ENCODE measurements at regions not wholly inside any gene's neighbourhood (a gene's known extent, or its start where the extent isn't known, plus 50 kb on each side); places are given as distances from the start of the nearest gene placed in this dataset.

- TF ChIP-seq ZNF614 (CRISPR knock-in tag; IDR thresholded peaks at IDR 0.05; ENCODE audit: borderline replicate concordance) (no peak), CBFB (CRISPR knock-in tag; IDR thresholded peaks at IDR 0.05) (no peak), POLR2A (IDR thresholded peaks at IDR 0.05; ENCODE audit: insufficient read depth in 1 of 2, low read depth in 2 of 2, low read length in 2 of 2) (no peak), ZNF780A (CRISPR knock-in tag; IDR thresholded peaks at IDR 0.05) (no peak), SIN3A (IDR thresholded peaks at IDR 0.05; ENCODE audit: borderline replicate concordance, low read depth, low read length) (no peak), LCORL (IDR thresholded peaks at IDR 0.05) (no peak), LCORL (CRISPR knock-in tag; IDR thresholded peaks at IDR 0.05) (no peak), TP53 (CRISPR knock-in tag; conservative IDR thresholded peaks at IDR 0.05) (no peak)
- TF ChIP-seq, protein P1, sequence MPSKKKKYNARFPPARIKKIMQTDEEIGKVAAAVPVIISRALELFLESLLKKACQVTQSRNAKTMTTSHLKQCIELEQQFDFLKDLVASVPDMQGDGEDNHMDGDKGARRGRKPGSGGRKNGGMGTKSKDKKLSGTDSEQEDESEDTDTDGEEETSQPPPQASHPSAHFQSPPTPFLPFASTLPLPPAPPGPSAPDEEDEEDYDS (CRISPR knock-in tag; IDR thresholded peaks at IDR 0.05) = no peak
- TF ChIP-seq, protein P2, sequence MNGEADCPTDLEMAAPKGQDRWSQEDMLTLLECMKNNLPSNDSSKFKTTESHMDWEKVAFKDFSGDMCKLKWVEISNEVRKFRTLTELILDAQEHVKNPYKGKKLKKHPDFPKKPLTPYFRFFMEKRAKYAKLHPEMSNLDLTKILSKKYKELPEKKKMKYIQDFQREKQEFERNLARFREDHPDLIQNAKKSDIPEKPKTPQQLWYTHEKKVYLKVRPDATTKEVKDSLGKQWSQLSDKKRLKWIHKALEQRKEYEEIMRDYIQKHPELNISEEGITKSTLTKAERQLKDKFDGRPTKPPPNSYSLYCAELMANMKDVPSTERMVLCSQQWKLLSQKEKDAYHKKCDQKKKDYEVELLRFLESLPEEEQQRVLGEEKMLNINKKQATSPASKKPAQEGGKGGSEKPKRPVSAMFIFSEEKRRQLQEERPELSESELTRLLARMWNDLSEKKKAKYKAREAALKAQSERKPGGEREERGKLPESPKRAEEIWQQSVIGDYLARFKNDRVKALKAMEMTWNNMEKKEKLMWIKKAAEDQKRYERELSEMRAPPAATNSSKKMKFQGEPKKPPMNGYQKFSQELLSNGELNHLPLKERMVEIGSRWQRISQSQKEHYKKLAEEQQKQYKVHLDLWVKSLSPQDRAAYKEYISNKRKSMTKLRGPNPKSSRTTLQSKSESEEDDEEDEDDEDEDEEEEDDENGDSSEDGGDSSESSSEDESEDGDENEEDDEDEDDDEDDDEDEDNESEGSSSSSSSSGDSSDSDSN (CRISPR knock-in tag; IDR thresholded peaks at IDR 0.05) = no peak
- TF ChIP-seq, protein P3, sequence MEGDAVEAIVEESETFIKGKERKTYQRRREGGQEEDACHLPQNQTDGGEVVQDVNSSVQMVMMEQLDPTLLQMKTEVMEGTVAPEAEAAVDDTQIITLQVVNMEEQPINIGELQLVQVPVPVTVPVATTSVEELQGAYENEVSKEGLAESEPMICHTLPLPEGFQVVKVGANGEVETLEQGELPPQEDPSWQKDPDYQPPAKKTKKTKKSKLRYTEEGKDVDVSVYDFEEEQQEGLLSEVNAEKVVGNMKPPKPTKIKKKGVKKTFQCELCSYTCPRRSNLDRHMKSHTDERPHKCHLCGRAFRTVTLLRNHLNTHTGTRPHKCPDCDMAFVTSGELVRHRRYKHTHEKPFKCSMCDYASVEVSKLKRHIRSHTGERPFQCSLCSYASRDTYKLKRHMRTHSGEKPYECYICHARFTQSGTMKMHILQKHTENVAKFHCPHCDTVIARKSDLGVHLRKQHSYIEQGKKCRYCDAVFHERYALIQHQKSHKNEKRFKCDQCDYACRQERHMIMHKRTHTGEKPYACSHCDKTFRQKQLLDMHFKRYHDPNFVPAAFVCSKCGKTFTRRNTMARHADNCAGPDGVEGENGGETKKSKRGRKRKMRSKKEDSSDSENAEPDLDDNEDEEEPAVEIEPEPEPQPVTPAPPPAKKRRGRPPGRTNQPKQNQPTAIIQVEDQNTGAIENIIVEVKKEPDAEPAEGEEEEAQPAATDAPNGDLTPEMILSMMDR (CRISPR knock-in tag; IDR thresholded peaks at IDR 0.05) = no peak
Measured at GRCh38 chr9:28824432-28824963, 1251.2 kb upstream of the C9orf72 start.
